ENCODE measurements at regions not wholly inside any gene's neighbourhood (a gene's known extent, or its start where the extent isn't known, plus 50 kb on each side); places are given as distances from the start of the nearest gene placed in this dataset.
A peak's percentile ranks its signal among the peaks of the same experiment; 100 is the strongest.

GRCh38 chr4:38601244-38601915 is 62.6 kb upstream of the KLF3 start:
- Histone ChIP-seq H3K27me3 (ENCODE audit: control insufficient read depth, insufficient read depth, low read length) (no peaks in the 10 kb centered on the region), H3K27ac (ENCODE audit: low read length) (no peak overlapping the region), H3K4me1 (ENCODE audit: control insufficient read depth, insufficient read depth, low read length) (peaks cover 5% of the 10 kb centered on the region), H3K9me3 (ENCODE audit: control insufficient read depth, low read depth, low read length) (no peaks in the 10 kb centered on the region), H3K4me3 (ENCODE audit: low read length) (no peak overlapping the region), H3K36me3 (ENCODE audit: control insufficient read depth, insufficient read depth, low read length) (no peaks in the 10 kb centered on the region)
- DNase-seq, result no peak
- WGBS (ENCODE audit: insufficient coverage, low lambda C conversion rate), result 83% methylated on average over 1 of the region's 6 CpGs

- no CpG with 5 or more reads among the region's 3 CpGs for WGBS (ENCODE audit: insufficient coverage, low lambda C conversion rate)
- DNase-seq, result no peak
- Histone ChIP-seq H3K9me3 (ENCODE audit: control insufficient read depth, low read depth, low read length) (no peaks in the 10 kb centered on the region), H3K27ac (ENCODE audit: low read length) (no peak overlapping the region), H3K27me3 (ENCODE audit: control insufficient read depth, insufficient read depth, low read length) (no peaks in the 10 kb centered on the region), H3K36me3 (ENCODE audit: control insufficient read depth, insufficient read depth, low read length) (no peaks in the 10 kb centered on the region), H3K4me3 (ENCODE audit: low read length) (no peak overlapping the region), H3K4me1 (ENCODE audit: control insufficient read depth, insufficient read depth, low read length) (peaks cover 5% of the 10 kb centered on the region)
These were observed 62.1 kb upstream of the KLF3 start for GRCh38 chr4:38601916-38602291.

GRCh38 chr4:38603652-38604051 is 60.3 kb upstream of the KLF3 start:
- H3K9me3 ChIP-seq (ENCODE audit: control insufficient read depth, low read depth, low read length), result no peaks in the 10 kb centered on the region
- no peak overlapping the region for H3K27ac ChIP-seq (ENCODE audit: low read length)
- WGBS (ENCODE audit: insufficient coverage, low lambda C conversion rate), result no CpG with 5 or more reads among the region's 6 CpGs
- H3K4me1 ChIP-seq (ENCODE audit: control insufficient read depth, insufficient read depth, low read length), result peaks cover 5% of the 10 kb centered on the region
- H3K4me3 ChIP-seq (ENCODE audit: low read length), result no peak overlapping the region
- H3K27me3 ChIP-seq (ENCODE audit: control insufficient read depth, insufficient read depth, low read length), result no peaks in the 10 kb centered on the region
- DNase-seq, result no peak
- H3K36me3 ChIP-seq (ENCODE audit: control insufficient read depth, insufficient read depth, low read length), result no peaks in the 10 kb centered on the region

- 75% methylated on average over 2 of the region's 6 CpGs for WGBS (ENCODE audit: insufficient coverage, low lambda C conversion rate)
- Histone ChIP-seq H3K27ac (ENCODE audit: low read length) (no peak overlapping the region), H3K9me3 (ENCODE audit: control insufficient read depth, low read depth, low read length) (no peaks in the 10 kb centered on the region), H3K36me3 (ENCODE audit: control insufficient read depth, insufficient read depth, low read length) (no peaks in the 10 kb centered on the region), H3K27me3 (ENCODE audit: control insufficient read depth, insufficient read depth, low read length) (no peaks in the 10 kb centered on the region), H3K4me3 (ENCODE audit: low read length) (no peak overlapping the region), H3K4me1 (ENCODE audit: control insufficient read depth, insufficient read depth, low read length) (peaks cover 5% of the 10 kb centered on the region)
- no peak for DNase-seq
These were observed 58.7 kb upstream of the KLF3 start for GRCh38 chr4:38605181-38605752.

GRCh38 chr4:38605753-38606586 is 58.0 kb upstream of the KLF3 start:
- Histone ChIP-seq H3K4me3 (ENCODE audit: low read length) (no peak overlapping the region), H3K4me1 (ENCODE audit: control insufficient read depth, insufficient read depth, low read length) (peaks cover 5% of the 10 kb centered on the region), H3K27me3 (ENCODE audit: control insufficient read depth, insufficient read depth, low read length) (no peaks in the 10 kb centered on the region), H3K27ac (ENCODE audit: low read length) (no peak overlapping the region), H3K36me3 (ENCODE audit: control insufficient read depth, insufficient read depth, low read length) (no peaks in the 10 kb centered on the region), H3K9me3 (ENCODE audit: control insufficient read depth, low read depth, low read length) (no peaks in the 10 kb centered on the region)
- DNase-seq, result no peak
- WGBS (ENCODE audit: insufficient coverage, low lambda C conversion rate), result no CpG with 5 or more reads among the region's 12 CpGs

- DNase-seq, result no peak
- Histone ChIP-seq H3K4me3 (ENCODE audit: low read length) (no peak overlapping the region), H3K27ac (ENCODE audit: low read length) (no peak overlapping the region), H3K9me3 (ENCODE audit: control insufficient read depth, low read depth, low read length) (no peaks in the 10 kb centered on the region), H3K27me3 (ENCODE audit: control insufficient read depth, insufficient read depth, low read length) (no peaks in the 10 kb centered on the region), H3K4me1 (ENCODE audit: control insufficient read depth, insufficient read depth, low read length) (peaks cover 5% of the 10 kb centered on the region), H3K36me3 (ENCODE audit: control insufficient read depth, insufficient read depth, low read length) (no peaks in the 10 kb centered on the region)
- WGBS (ENCODE audit: insufficient coverage, low lambda C conversion rate), result no CpG with 5 or more reads among the region's 8 CpGs
These were observed 57.5 kb upstream of the KLF3 start for GRCh38 chr4:38606587-38606905.

- H3K4me1 ChIP-seq (ENCODE audit: control insufficient read depth, insufficient read depth, low read length), result peaks cover 8% of the 10 kb centered on the region
- no peak overlapping the region for H3K4me3 ChIP-seq (ENCODE audit: low read length)
- no peak for DNase-seq
- H3K27me3 ChIP-seq (ENCODE audit: control insufficient read depth, insufficient read depth, low read length), result no peaks in the 10 kb centered on the region
- H3K9me3 ChIP-seq (ENCODE audit: control insufficient read depth, low read depth, low read length), result no peaks in the 10 kb centered on the region
- no peak overlapping the region for H3K27ac ChIP-seq (ENCODE audit: low read length)
- WGBS (ENCODE audit: insufficient coverage, low lambda C conversion rate), result 60% methylated on average over 2 of the region's 3 CpGs
- H3K36me3 ChIP-seq (ENCODE audit: control insufficient read depth, insufficient read depth, low read length), result no peaks in the 10 kb centered on the region
These were observed 54.4 kb upstream of the KLF3 start for GRCh38 chr4:38609614-38610013.

GRCh38 chr4:38610521-38610920 is 53.5 kb upstream of the KLF3 start:
- no CpG with 5 or more reads among the region's 5 CpGs for WGBS (ENCODE audit: insufficient coverage, low lambda C conversion rate)

GRCh38 chr4:38610966-38611431 is 53.0 kb upstream of the KLF3 start:
- Histone ChIP-seq H3K27ac (ENCODE audit: low read length) (peak overlapping the region; percentile 6), H3K9me3 (ENCODE audit: control insufficient read depth, low read depth, low read length) (no peaks in the 10 kb centered on the region), H3K36me3 (ENCODE audit: control insufficient read depth, insufficient read depth, low read length) (no peaks in the 10 kb centered on the region), H3K4me3 (ENCODE audit: low read length) (no peak overlapping the region), H3K27me3 (ENCODE audit: control insufficient read depth, insufficient read depth, low read length) (no peaks in the 10 kb centered on the region), H3K4me1 (ENCODE audit: control insufficient read depth, insufficient read depth, low read length) (peaks cover 4% of the 10 kb centered on the region)
- no CpG with 5 or more reads among the region's 8 CpGs for WGBS (ENCODE audit: insufficient coverage, low lambda C conversion rate)
- peak in 1 of 2 donors; percentile 46 for DNase-seq

More at GRCh38 chr4:38610521-38610920, 53.5 kb upstream of the KLF3 start:
- H3K27me3 ChIP-seq (ENCODE audit: control insufficient read depth, insufficient read depth, low read length), result no peaks in the 10 kb centered on the region
- H3K4me3 ChIP-seq (ENCODE audit: low read length), result no peak overlapping the region
- peak overlapping the region; percentile 0 for H3K27ac ChIP-seq (ENCODE audit: low read length)
- H3K4me1 ChIP-seq (ENCODE audit: control insufficient read depth, insufficient read depth, low read length), result peaks cover 8% of the 10 kb centered on the region
- H3K9me3 ChIP-seq (ENCODE audit: control insufficient read depth, low read depth, low read length), result no peaks in the 10 kb centered on the region
- no peaks in the 10 kb centered on the region for H3K36me3 ChIP-seq (ENCODE audit: control insufficient read depth, insufficient read depth, low read length)
- no peak for DNase-seq

- H3K4me1 ChIP-seq (ENCODE audit: control insufficient read depth, insufficient read depth, low read length), result peaks cover 2% of the 10 kb centered on the region
These were observed 52.3 kb upstream of the KLF3 start for GRCh38 chr4:38611676-38612075.

More at GRCh38 chr4:38611676-38612075, 52.3 kb upstream of the KLF3 start:
- Histone ChIP-seq H3K36me3 (ENCODE audit: control insufficient read depth, insufficient read depth, low read length) (no peaks in the 10 kb centered on the region), H3K4me3 (ENCODE audit: low read length) (no peak overlapping the region), H3K27ac (ENCODE audit: low read length) (no peak overlapping the region), H3K9me3 (ENCODE audit: control insufficient read depth, low read depth, low read length) (no peaks in the 10 kb centered on the region), H3K27me3 (ENCODE audit: control insufficient read depth, insufficient read depth, low read length) (no peaks in the 10 kb centered on the region)
- WGBS (ENCODE audit: insufficient coverage, low lambda C conversion rate), result 78% methylated on average over 3 of the region's 3 CpGs
- DNase-seq, result no peak
